Endothelial cell of umbilical vein (primary cell): ENCODE measurements at regions not wholly inside any gene's neighbourhood (a gene's known extent, or its start where the extent isn't known, plus 50 kb on each side); places are given as distances from the start of the nearest gene placed in this dataset.
"Not testable (repeated sequence)": the region's sequence is repeated elsewhere in the genome, so short reads cannot be mapped to it uniquely, and the experiment has no call there.

Experiments
- BruUV-seq: library from RNA; stranded (reverse); fragments of 400-500 nt; replicated peaks from 2 replicates; lab custom pipeline; 2021; lab: Mats Ljungman, UMichigan
- CTCF ChIA-PET: fragments of 300-600, 350-600 bp; sonication (Branson Sonifier 250); formaldehyde crosslinking; loops from one replicate; lab custom pipeline; 2021; ENCODE audit warnings: antibody characterized with exemption, inconsistent platforms; lab: Charles Lee
- POLR2A ChIA-PET: fragments of 300-600, 350-600 bp; sonication (Branson Sonifier 250); formaldehyde crosslinking; loops from one replicate; lab custom pipeline; 2021; ENCODE audit warnings: antibody characterized with exemption, inconsistent platforms; lab: Charles Lee
- DNase-seq: peaks from one replicate; pipeline ENCODE4 v3.0.0-alpha.2; 2011; ENCODE audit warnings: low read depth, low spot score
- FAIRE-seq: peaks from 2 replicates; lab custom pipeline; 2011; peaks lifted over from hg19 to GRCh38; lab: Jason Lieb, UNC
- H2AFZ ChIP-seq: 2 replicates; pipeline ENCODE4 v1.6.0; 2012; ENCODE audit warnings: low read depth, low read length, control low read depth, inconsistent platforms
- H3K27ac ChIP-seq: 2 replicates; pipeline ENCODE4 v1.5.1; 2011; ENCODE audit warnings: low read depth, mild to moderate bottlenecking, control low read depth, low read length, moderate library complexity; ENCODE audit not compliant: insufficient read depth
- H3K27me3 ChIP-seq, 2 experiments: 2 replicates each; pipeline versions ENCODE4 v1.6.0 to v1.6.1; 2011; ENCODE audit warnings: low read length in 2 of 2, mixed read lengths in 1 of 2; ENCODE audit not compliant: control insufficient read depth in 2 of 2, insufficient read depth in 2 of 2
- H3K36me3 ChIP-seq, 2 experiments: 2 replicates in 1 of 2; 3 replicates in 1 of 2; pipeline ENCODE4 v1.5.1; 2011; ENCODE audit warnings: low read length in 2 of 2, mild to moderate bottlenecking in 1 of 2, moderate library complexity in 1 of 2; ENCODE audit not compliant: control insufficient read depth in 2 of 2, insufficient read depth in 2 of 2; ENCODE audit errors: extremely low read depth in 1 of 2
- H3K4me1 ChIP-seq: 3 replicates; pipeline ENCODE4 v1.5.1; 2011; ENCODE audit warnings: mild to moderate bottlenecking, low read length; ENCODE audit not compliant: control insufficient read depth, insufficient read depth; ENCODE audit errors: extremely low read depth
- H3K4me2 ChIP-seq: 2 replicates; pipeline ENCODE4 v1.6.1; 2011; ENCODE audit warnings: low read length, control low read depth, mixed read lengths; ENCODE audit not compliant: insufficient read depth
- H3K4me3 ChIP-seq, 3 experiments: fragments of 200-600 bp in 1 of 3; sonication (generic), shearing (Covaris generic) in 1 of 3; replicated peaks in 1 of 3; 2 replicates each; pipeline ENCODE4 v1.5.1; 2011 to 2016; ENCODE audit warnings: control low read depth in 3 of 3, low read length in 3 of 3, mild to moderate bottlenecking in 2 of 3, inconsistent platforms in 1 of 3, low read depth in 1 of 3, moderate library complexity in 1 of 3; ENCODE audit not compliant: insufficient read depth in 1 of 3
- H3K79me2 ChIP-seq: 2 replicates; pipeline ENCODE4 v1.6.0; 2012; ENCODE audit warnings: low read length, inconsistent platforms; ENCODE audit not compliant: control insufficient read depth, insufficient read depth
- H3K9ac ChIP-seq: replicated peaks from 2 replicates; pipeline ENCODE3; 2011; ENCODE audit warnings: low read length, control low read depth; ENCODE audit not compliant: insufficient read depth; ENCODE audit errors: extremely low read depth
- H3K9me1 ChIP-seq: replicated peaks from 3 replicates; pipeline ENCODE4 v1.6.0; 2011; ENCODE audit warnings: mild to moderate bottlenecking, low read length; ENCODE audit not compliant: control insufficient read depth, insufficient read depth; ENCODE audit errors: extremely low read depth
- H3K9me3 ChIP-seq: replicated peaks from 2 replicates; pipeline ENCODE4 v1.5.1; 2012; ENCODE audit warnings: low read length, inconsistent platforms; ENCODE audit not compliant: control insufficient read depth, insufficient read depth
- H4K20me1 ChIP-seq: replicated peaks from 2 replicates; pipeline ENCODE3; 2011; ENCODE audit warnings: mild to moderate bottlenecking, low read length; ENCODE audit not compliant: control insufficient read depth, insufficient read depth; ENCODE audit errors: extremely low read depth
- dilution Hi-C: fragments of 300-500 bp; cut with MboI; formaldehyde crosslinking; loops from one replicate; pipeline ENCODE4 v1.15.0; 2019; ENCODE audit warnings: low sequenced_read_pairs; ENCODE audit not compliant: extremely low pct_ligation_motif_present
- intact Hi-C: fragments of 100-400 bp; cut with micrococcal nuclease; formaldehyde crosslinking; loops from one replicate; pipeline ENCODE4 v1.10.0; 2022

DNA sequence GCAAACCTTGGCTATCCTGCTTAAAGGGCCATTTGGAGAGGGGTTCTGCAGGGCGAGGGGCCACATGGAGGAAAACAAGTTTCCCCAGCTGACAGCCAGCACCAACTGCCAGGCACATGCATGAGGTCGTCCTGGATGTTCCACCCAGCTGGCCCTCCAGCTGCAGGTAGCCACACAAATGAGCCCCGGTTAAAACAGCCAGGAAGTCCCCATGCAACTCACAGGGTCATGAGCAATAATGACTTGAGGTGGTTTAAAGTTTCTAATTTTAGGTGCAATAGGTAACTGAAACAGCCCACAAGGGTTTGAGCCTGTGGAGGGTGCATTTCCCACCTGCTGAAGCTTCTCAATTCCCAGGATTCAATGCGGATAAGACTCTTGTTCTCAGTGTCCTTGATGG lies 160.8 kb upstream of the CCZ1B start:
- H3K4me3 ChIP-seq, H3K36me3 ChIP-seq, H3K4me1 ChIP-seq, DNase-seq, H3K27ac ChIP-seq, POLR2A ChIA-PET, H2AFZ ChIP-seq, intact Hi-C loops, H3K4me2 ChIP-seq, FAIRE-seq, H3K9ac ChIP-seq, CTCF ChIA-PET, H3K9me3 ChIP-seq, BruUV-seq, H3K9me1 ChIP-seq, H3K79me2 ChIP-seq, H4K20me1 ChIP-seq, H3K27me3 ChIP-seq, dilution Hi-C loops: not testable (repeated sequence)

DNA sequence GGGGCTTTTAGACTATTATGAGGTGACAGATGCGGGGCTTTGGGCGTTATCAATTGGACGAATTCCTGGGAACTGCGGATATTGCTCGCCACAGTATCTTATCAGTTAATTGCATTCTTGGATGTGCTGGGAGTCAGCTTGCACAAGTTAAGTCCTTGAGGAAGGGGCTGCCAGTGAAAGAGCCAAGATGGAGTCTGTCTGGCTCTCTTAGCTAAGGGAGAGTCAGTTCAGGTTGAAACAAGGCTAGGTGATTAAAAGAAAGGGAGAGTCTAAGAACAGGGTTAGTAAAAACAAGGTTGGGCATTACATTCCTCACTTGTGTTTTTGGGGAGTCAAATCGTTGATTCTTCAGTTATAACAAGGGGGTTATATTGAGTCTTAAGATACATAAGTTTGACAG lies 162.5 kb upstream of the CCZ1B start:
- H3K9me3 ChIP-seq, CTCF ChIA-PET, H3K27ac ChIP-seq, H3K4me2 ChIP-seq, DNase-seq, H3K9ac ChIP-seq, H3K9me1 ChIP-seq, H3K27me3 ChIP-seq, H3K79me2 ChIP-seq, BruUV-seq, H3K36me3 ChIP-seq, POLR2A ChIA-PET, H3K4me1 ChIP-seq, FAIRE-seq, dilution Hi-C loops, intact Hi-C loops, H4K20me1 ChIP-seq, H2AFZ ChIP-seq, H3K4me3 ChIP-seq: not testable (repeated sequence)

DNA sequence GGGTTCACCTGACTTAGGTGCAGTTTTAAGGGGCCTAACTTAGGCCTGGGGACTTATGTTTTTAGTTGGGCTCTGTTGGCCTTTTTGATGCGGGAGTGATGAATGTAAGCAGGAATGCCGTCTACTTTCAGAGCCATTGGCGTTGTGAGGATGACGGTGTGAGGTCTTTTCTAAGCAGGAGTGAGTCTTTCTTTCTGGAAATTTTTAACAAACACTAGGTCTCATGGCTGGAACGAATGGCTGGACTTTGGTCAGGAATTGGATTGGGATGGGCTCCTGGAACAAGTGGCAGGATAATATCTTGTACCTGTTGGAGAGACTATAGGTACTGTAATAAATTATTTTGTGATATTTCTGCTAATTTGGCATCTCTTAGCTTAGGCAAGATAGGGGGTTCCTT lies 163.9 kb upstream of the CCZ1B start:
- H3K27ac ChIP-seq, H3K9me1 ChIP-seq, DNase-seq, FAIRE-seq, H3K4me1 ChIP-seq, POLR2A ChIA-PET, H3K27me3 ChIP-seq, BruUV-seq, H3K36me3 ChIP-seq, H3K4me3 ChIP-seq, H4K20me1 ChIP-seq, CTCF ChIA-PET, H3K9me3 ChIP-seq, dilution Hi-C loops, H3K79me2 ChIP-seq, H3K9ac ChIP-seq, intact Hi-C loops, H3K4me2 ChIP-seq, H2AFZ ChIP-seq: not testable (repeated sequence)

DNA sequence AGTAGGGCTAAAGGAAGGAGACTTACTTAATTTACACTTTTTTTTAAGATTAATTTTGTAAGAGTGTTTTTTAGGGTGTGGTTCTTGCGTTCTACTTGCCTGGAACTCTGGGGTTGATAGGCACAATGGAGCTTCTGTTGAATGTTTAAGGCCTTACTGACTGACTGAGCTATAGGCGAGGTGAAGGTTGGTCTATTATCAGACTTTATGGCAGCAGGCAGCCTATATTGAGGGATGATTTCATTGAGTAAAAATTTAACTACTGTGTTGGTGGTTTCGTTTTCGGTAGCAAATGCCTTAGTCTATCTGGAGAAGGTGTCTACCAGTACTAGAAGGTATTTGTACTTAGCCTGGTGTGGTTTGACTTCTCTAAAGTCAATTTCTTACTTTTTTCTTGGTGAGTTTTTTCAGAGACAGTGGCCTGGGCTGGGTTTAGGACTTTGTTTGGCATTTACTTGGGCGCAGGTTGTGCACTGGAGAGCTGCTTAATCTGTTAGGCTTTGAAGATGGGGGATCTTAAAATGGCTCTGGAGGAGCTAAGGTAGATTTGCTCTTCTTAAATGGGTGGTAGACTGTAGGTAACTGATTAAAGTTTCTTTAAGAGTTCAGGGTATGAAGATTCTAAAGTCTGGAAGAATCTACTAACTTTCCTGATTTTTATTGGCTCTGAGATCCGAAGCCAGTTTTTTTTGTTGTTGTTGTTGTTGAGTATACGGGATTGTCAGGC lies 164.5 kb upstream of the CCZ1B start:
- intact Hi-C loops, H3K27ac ChIP-seq, H3K9me1 ChIP-seq, H2AFZ ChIP-seq, DNase-seq, H3K4me1 ChIP-seq, H3K4me3 ChIP-seq, BruUV-seq, H3K9ac ChIP-seq, FAIRE-seq, CTCF ChIA-PET, H3K4me2 ChIP-seq, H3K79me2 ChIP-seq, POLR2A ChIA-PET, dilution Hi-C loops, H4K20me1 ChIP-seq, H3K36me3 ChIP-seq, H3K27me3 ChIP-seq, H3K9me3 ChIP-seq: not testable (repeated sequence)
